ENCODE measurements at regions not wholly inside any gene's neighbourhood (a gene's known extent, or its start where the extent isn't known, plus 50 kb on each side); places are given as distances from the start of the nearest gene placed in this dataset.

DNA sequence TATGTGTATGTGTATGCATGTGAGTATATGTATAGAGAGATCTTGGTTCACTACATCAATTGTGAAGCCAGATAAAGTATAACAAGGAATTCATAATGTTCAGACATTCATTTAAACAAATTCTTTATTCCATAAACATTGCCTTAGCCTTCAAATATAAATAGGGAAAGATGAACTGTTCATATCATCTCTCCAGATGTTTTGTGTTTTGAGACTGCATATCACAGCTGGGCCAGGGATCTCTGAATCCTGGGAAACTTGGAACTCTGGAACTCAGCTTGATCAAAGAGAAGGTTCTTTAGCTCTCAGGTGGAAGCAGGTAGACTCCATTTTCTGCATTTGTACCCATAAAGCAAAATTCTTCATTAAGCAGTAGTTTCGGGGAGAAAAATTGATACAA is 272.6 kb upstream of the ETAA1 start:
- Mint-ChIP-seq H3K36me3 (ENCODE audit: insufficient read depth in 1 of 3, low read depth in 3 of 3) (no peaks in the 10 kb centered on the region), H3K9me3 (no peaks in the 10 kb centered on the region; a peak in 1 of 5 replicates), H3K27ac (no peak overlapping the region), H3K4me1 (no peaks in the 10 kb centered on the region), H3K27me3 (ENCODE audit: low read depth) (no peaks in the 10 kb centered on the region; the same call in 1 of the 2 replicates), H3K4me3 (no peak overlapping the region)
- Histone ChIP-seq H3K79me2 (ENCODE audit: insufficient read depth, low read length) (no peaks in the 10 kb centered on the region), H3K18ac (ENCODE audit: insufficient read length, low read depth, low read length) (no peak overlapping the region), H2AK5ac (ENCODE audit: insufficient read length, low read length) (no peak overlapping the region), H3K56ac (ENCODE audit: insufficient read length, low read depth, low read length) (no peak overlapping the region), H3K23me2 (ENCODE audit: insufficient read length, low read depth, low read length, poor library complexity, severe bottlenecking) (no peaks in the 10 kb centered on the region), H4K91ac (ENCODE audit: insufficient read length, low read depth, low read length) (no peak overlapping the region), H4K5ac (ENCODE audit: insufficient read length, low read depth, low read length) (no peak overlapping the region), H3K9ac (ENCODE audit: extremely low read depth, insufficient read length, low read length) (no peak overlapping the region), H3T11ph (ENCODE audit: low read length) (no peak overlapping the region), H2BK12ac (ENCODE audit: insufficient read length, low read depth, low read length) (no peak overlapping the region), H3K27ac (ENCODE audit: insufficient read length, low read depth, low read length) (no peak overlapping the region), H2BK20ac (ENCODE audit: low read depth, low read length, poor library complexity, severe bottlenecking) (no peak overlapping the region), H3K23ac (ENCODE audit: insufficient read length, low read depth, low read length) (no peak overlapping the region), H3K27me3 (ENCODE audit: insufficient read depth, low read length) (no peaks in the 10 kb centered on the region), H3K4me2 (ENCODE audit: insufficient read depth, insufficient read length, low read length) (no peak overlapping the region), H2BK15ac (ENCODE audit: low read depth, low read length) (no peak overlapping the region), H2BK5ac (ENCODE audit: insufficient read length, low read length) (no peak overlapping the region), H4K20me1 (ENCODE audit: control insufficient read depth, insufficient read depth, insufficient read length) (no peaks in the 10 kb centered on the region), H3K14ac (ENCODE audit: insufficient read depth, low read length) (no peak overlapping the region), H3K4me1 (ENCODE audit: insufficient read depth, low read length) (no peaks in the 10 kb centered on the region), H4K8ac (replicated peaks; ENCODE audit: insufficient read length, low read depth, low read length) (no peak overlapping the region), H2AFZ (ENCODE audit: low read length) (no peak overlapping the region), H3K79me1 (ENCODE audit: insufficient read depth, low read depth, low read length, poor library complexity, severe bottlenecking) (no peaks in the 10 kb centered on the region), H3K9me3 (ENCODE audit: control insufficient read depth, low read depth, low read length) (no peaks in the 10 kb centered on the region), H2BK120ac (ENCODE audit: low read depth, low read length, poor library complexity, severe bottlenecking) (no peak overlapping the region), H3K4ac (ENCODE audit: low read depth, low read length) (no peak overlapping the region)
- WGBS (ENCODE audit: extremely low coverage, insufficient read length, low lambda C conversion rate) = no CpG with 5 or more reads among the region's 1 CpG
- no peak for DNase-seq
- TF ChIP-seq, protein P1, sequence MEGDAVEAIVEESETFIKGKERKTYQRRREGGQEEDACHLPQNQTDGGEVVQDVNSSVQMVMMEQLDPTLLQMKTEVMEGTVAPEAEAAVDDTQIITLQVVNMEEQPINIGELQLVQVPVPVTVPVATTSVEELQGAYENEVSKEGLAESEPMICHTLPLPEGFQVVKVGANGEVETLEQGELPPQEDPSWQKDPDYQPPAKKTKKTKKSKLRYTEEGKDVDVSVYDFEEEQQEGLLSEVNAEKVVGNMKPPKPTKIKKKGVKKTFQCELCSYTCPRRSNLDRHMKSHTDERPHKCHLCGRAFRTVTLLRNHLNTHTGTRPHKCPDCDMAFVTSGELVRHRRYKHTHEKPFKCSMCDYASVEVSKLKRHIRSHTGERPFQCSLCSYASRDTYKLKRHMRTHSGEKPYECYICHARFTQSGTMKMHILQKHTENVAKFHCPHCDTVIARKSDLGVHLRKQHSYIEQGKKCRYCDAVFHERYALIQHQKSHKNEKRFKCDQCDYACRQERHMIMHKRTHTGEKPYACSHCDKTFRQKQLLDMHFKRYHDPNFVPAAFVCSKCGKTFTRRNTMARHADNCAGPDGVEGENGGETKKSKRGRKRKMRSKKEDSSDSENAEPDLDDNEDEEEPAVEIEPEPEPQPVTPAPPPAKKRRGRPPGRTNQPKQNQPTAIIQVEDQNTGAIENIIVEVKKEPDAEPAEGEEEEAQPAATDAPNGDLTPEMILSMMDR (conservative IDR thresholded peaks at IDR 0.05) = no peak

All from H9 (cell line).